ENCODE measurements at regions not wholly inside any gene's neighbourhood (a gene's known extent, or its start where the extent isn't known, plus 50 kb on each side); places are given as distances from the start of the nearest gene placed in this dataset.

DNA sequence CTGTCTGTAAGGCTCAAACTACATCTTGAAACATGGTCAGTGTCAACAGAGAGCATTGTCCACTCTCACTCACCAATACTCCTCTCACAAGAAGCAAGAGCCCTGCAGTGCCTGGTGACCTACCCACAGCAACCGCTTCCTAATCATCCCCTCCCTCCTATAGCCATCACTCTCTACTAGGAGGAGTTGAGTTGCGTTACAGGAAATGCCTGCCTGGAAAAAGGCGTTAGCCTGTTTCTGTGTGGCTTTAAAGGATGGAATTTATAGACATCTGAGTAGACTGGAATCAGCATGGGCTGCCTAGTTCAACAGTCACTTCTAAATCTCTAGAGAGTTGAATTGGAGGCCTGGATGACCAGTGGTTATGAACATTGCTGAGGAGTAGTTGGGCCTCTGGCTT, 108.3 kb upstream of the FER start:
- H3K27me3 ChIP-seq (ENCODE audit: insufficient read depth, poor library complexity, severe bottlenecking) = no peaks in the 10 kb centered on the region
- H3K4me3 ChIP-seq (replicated peaks; ENCODE audit: insufficient read depth, low read length) = no peak overlapping the region
- TF ChIP-seq GABPA (IDR thresholded peaks at IDR 0.05; ENCODE audit: low read depth) (no peak), SPI1 (IDR thresholded peaks at IDR 0.05; ENCODE audit: borderline replicate concordance, low read depth) (no peak), POLR2AphosphoS5 (IDR thresholded peaks at IDR 0.05; ENCODE audit: low read depth) (no peak)
- TF ChIP-seq, protein P1, sequence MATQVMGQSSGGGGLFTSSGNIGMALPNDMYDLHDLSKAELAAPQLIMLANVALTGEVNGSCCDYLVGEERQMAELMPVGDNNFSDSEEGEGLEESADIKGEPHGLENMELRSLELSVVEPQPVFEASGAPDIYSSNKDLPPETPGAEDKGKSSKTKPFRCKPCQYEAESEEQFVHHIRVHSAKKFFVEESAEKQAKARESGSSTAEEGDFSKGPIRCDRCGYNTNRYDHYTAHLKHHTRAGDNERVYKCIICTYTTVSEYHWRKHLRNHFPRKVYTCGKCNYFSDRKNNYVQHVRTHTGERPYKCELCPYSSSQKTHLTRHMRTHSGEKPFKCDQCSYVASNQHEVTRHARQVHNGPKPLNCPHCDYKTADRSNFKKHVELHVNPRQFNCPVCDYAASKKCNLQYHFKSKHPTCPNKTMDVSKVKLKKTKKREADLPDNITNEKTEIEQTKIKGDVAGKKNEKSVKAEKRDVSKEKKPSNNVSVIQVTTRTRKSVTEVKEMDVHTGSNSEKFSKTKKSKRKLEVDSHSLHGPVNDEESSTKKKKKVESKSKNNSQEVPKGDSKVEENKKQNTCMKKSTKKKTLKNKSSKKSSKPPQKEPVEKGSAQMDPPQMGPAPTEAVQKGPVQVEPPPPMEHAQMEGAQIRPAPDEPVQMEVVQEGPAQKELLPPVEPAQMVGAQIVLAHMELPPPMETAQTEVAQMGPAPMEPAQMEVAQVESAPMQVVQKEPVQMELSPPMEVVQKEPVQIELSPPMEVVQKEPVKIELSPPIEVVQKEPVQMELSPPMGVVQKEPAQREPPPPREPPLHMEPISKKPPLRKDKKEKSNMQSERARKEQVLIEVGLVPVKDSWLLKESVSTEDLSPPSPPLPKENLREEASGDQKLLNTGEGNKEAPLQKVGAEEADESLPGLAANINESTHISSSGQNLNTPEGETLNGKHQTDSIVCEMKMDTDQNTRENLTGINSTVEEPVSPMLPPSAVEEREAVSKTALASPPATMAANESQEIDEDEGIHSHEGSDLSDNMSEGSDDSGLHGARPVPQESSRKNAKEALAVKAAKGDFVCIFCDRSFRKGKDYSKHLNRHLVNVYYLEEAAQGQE (IDR thresholded peaks at IDR 0.05; ENCODE audit: insufficient replicate concordance, low read depth) = no peak
- TF ChIP-seq, protein P2, sequence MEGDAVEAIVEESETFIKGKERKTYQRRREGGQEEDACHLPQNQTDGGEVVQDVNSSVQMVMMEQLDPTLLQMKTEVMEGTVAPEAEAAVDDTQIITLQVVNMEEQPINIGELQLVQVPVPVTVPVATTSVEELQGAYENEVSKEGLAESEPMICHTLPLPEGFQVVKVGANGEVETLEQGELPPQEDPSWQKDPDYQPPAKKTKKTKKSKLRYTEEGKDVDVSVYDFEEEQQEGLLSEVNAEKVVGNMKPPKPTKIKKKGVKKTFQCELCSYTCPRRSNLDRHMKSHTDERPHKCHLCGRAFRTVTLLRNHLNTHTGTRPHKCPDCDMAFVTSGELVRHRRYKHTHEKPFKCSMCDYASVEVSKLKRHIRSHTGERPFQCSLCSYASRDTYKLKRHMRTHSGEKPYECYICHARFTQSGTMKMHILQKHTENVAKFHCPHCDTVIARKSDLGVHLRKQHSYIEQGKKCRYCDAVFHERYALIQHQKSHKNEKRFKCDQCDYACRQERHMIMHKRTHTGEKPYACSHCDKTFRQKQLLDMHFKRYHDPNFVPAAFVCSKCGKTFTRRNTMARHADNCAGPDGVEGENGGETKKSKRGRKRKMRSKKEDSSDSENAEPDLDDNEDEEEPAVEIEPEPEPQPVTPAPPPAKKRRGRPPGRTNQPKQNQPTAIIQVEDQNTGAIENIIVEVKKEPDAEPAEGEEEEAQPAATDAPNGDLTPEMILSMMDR (IDR thresholded peaks at IDR 0.05; ENCODE audit: insufficient read depth, low read length) = no peak
- no peak overlapping the region for H3K27ac ChIP-seq (replicated peaks)
- DNase-seq (ENCODE audit: low read depth in 1 of 2, low spot score in 1 of 2) = no peak

DNA sequence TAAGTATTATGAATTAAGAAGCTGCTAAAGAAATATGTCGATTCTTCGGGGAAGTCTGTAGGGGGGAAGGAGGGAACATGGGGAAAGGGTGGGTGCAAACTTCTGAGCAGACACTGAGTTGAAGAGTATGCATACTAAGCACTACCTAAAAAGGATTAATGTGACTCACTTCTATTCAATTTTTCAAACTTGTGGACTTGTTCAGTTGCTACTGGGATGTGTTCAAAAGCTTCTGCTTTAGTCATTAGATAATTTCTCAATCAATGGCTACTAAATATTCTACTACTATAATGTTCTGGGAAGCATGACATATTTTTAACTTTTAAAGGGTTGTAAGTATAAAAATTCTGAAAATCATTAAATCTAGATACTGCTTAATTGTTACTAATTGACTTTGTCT, 109.7 kb upstream of the FER start:
- DNase-seq (ENCODE audit: low read depth in 1 of 2, low spot score in 1 of 2) = no peak
- H3K4me3 ChIP-seq (replicated peaks; ENCODE audit: insufficient read depth, low read length) = no peak overlapping the region
- no peaks in the 10 kb centered on the region for H3K27me3 ChIP-seq (ENCODE audit: insufficient read depth, poor library complexity, severe bottlenecking)
- TF ChIP-seq, protein P2 (IDR thresholded peaks at IDR 0.05; ENCODE audit: insufficient read depth, low read length) = no peak
- no peak for TF ChIP-seq POLR2AphosphoS5 (IDR thresholded peaks at IDR 0.05; ENCODE audit: low read depth)
- TF ChIP-seq SPI1 (IDR thresholded peaks at IDR 0.05; ENCODE audit: borderline replicate concordance, low read depth) = no peak
- TF ChIP-seq GABPA (IDR thresholded peaks at IDR 0.05; ENCODE audit: low read depth) = no peak
- TF ChIP-seq, protein P1 (IDR thresholded peaks at IDR 0.05; ENCODE audit: insufficient replicate concordance, low read depth) = no peak
- H3K27ac ChIP-seq (replicated peaks) = no peak overlapping the region

DNA sequence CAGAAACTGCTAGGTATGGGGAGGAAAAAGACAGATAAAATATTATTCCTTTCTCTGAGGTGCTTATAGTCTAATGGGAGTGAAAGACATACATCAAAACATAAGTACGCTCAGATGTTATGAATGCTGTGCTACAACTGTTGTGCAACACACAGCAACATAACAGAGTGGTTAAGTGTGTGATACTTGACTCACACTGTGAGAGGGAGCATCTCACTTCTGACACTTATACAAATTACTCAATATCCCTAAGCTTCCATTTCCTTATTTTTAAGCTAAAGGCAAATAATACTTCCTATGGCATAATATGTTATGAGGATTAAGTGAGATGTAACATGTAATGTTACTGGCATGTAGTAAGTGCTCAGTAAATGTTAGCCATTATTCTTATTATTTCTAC, 110.6 kb upstream of the FER start:
- DNase-seq (ENCODE audit: low read depth in 1 of 2, low spot score in 1 of 2) = no peak
- H3K27ac ChIP-seq (replicated peaks) = no peak overlapping the region

More for the DNA sequence above, 110.6 kb upstream of the FER start:
- Histone ChIP-seq H3K27me3 (ENCODE audit: insufficient read depth, poor library complexity, severe bottlenecking) (no peaks in the 10 kb centered on the region), H3K4me3 (replicated peaks; ENCODE audit: insufficient read depth, low read length) (no peak overlapping the region)
- no peak for TF ChIP-seq GABPA (IDR thresholded peaks at IDR 0.05; ENCODE audit: low read depth)
- no peak for TF ChIP-seq SPI1 (IDR thresholded peaks at IDR 0.05; ENCODE audit: borderline replicate concordance, low read depth)
- TF ChIP-seq POLR2AphosphoS5 (IDR thresholded peaks at IDR 0.05; ENCODE audit: low read depth) = no peak
- TF ChIP-seq, protein P2 (IDR thresholded peaks at IDR 0.05; ENCODE audit: insufficient read depth, low read length) = no peak
- TF ChIP-seq, protein P1 (IDR thresholded peaks at IDR 0.05; ENCODE audit: insufficient replicate concordance, low read depth) = no peak

Data from HL-60 (cell line).